ENCODE measurements at regions not wholly inside any gene's neighbourhood (a gene's known extent, or its start where the extent isn't known, plus 50 kb on each side); places are given as distances from the start of the nearest gene placed in this dataset.

- no peak for TF ChIP-seq CTCF (IDR thresholded peaks at IDR 0.05)
- no peak for TF ChIP-seq POLR2A (IDR thresholded peaks at IDR 0.05)
- no peak for TF ChIP-seq POLR2AphosphoS5 (IDR thresholded peaks at IDR 0.05)
Observed at GRCh38 chr2:175431101-175431946, 249.8 kb upstream of the ATP5MC3 start.
